GM23248 (cell line): ENCODE measurements at regions not wholly inside any gene's neighbourhood (a gene's known extent, or its start where the extent isn't known, plus 50 kb on each side); places are given as distances from the start of the nearest gene placed in this dataset.

Experiments
- EZH2 ChIP-seq: fragments of 200-600 bp; sonication (generic); IDR thresholded peaks from 2 replicates; pipeline ENCODE4 v1.6.1; 2018; ENCODE audit warnings: antibody characterized with exemption, mild to moderate bottlenecking; ENCODE audit not compliant: insufficient read depth, poor library complexity, severe bottlenecking
- EZH2phosphoT487 ChIP-seq: fragments of 200-600 bp; sonication (generic); IDR thresholded peaks from 2 replicates; pipeline ENCODE4 v1.6.1; 2018; ENCODE audit warnings: antibody characterized with exemption, moderate library complexity, mild to moderate bottlenecking, low read depth; ENCODE audit not compliant: insufficient read depth

DNA sequence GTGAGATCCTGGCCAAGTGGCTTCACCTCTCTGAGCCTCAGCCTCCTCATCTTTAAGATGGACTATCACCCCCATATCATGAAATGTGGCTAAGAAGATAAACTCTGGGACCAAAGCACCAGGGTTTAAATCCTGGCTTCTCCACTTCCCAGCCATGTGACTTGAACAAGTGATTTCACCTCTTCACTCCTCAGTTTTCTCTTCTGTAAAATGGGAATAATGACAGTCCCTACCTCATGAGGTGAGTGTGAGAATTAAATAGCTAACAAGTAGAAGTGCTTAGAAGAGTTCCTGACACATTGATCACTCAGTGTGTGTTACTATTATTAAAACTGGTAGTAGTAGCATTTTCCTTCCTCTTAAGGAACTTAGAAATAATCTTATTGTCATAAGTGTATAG, 516.9 kb upstream of the SULF2 start:
- TF ChIP-seq EZH2, result no peak
- no peak for TF ChIP-seq EZH2phosphoT487
